ENCODE measurements at regions not wholly inside any gene's neighbourhood (a gene's known extent, or its start where the extent isn't known, plus 50 kb on each side); places are given as distances from the start of the nearest gene placed in this dataset.
"Not testable (repeated sequence)": the region's sequence is repeated elsewhere in the genome, so short reads cannot be mapped to it uniquely, and the experiment has no call there.

GRCh38 chr7:90067171-90067570, 87.1 kb upstream of the STEAP1 start:
- ATAC-seq (ENCODE audit: low read depth) (no peak), DNase-seq (ENCODE audit: low spot score) (no peak)
- H3K9me3 ChIP-seq (ENCODE audit: severe bottlenecking): no peaks in the 10 kb centered on the region
- no peak for TF ChIP-seq CTCF (IDR thresholded peaks at IDR 0.05; ENCODE audit: poor library complexity, severe bottlenecking)
- no peaks in the 10 kb centered on the region for H3K36me3 ChIP-seq (ENCODE audit: low read depth)
- no peaks in the 10 kb centered on the region for H3K4me1 ChIP-seq (ENCODE audit: insufficient read depth, poor library complexity, severe bottlenecking)
- H3K4me3 ChIP-seq (ENCODE audit: severe bottlenecking): no peak overlapping the region
- H3K27ac ChIP-seq (ENCODE audit: poor library complexity, severe bottlenecking): no peak overlapping the region
- no peaks in the 10 kb centered on the region for H3K27me3 ChIP-seq (ENCODE audit: insufficient read depth, poor library complexity, severe bottlenecking)

- not testable (repeated sequence) for H3K4me1 ChIP-seq (ENCODE audit: insufficient read depth, poor library complexity, severe bottlenecking); DNase-seq (ENCODE audit: low spot score); H3K36me3 ChIP-seq (ENCODE audit: low read depth); ATAC-seq (ENCODE audit: low read depth); H3K27me3 ChIP-seq (ENCODE audit: insufficient read depth, poor library complexity, severe bottlenecking); H3K4me3 ChIP-seq (ENCODE audit: severe bottlenecking); H3K27ac ChIP-seq (ENCODE audit: poor library complexity, severe bottlenecking); H3K9me3 ChIP-seq (ENCODE audit: severe bottlenecking)
Measured at GRCh38 chr7:90070238-90070637, 84.0 kb upstream of the STEAP1 start.

GRCh38 chr7:90078921-90079320, 75.3 kb upstream of the STEAP1 start:
- TF ChIP-seq CTCF (IDR thresholded peaks at IDR 0.05; ENCODE audit: poor library complexity, severe bottlenecking): no peak
- Histone ChIP-seq H3K36me3 (ENCODE audit: low read depth) (no peaks in the 10 kb centered on the region), H3K27me3 (ENCODE audit: insufficient read depth, poor library complexity, severe bottlenecking) (peaks cover 3% of the 10 kb centered on the region), H3K27ac (ENCODE audit: poor library complexity, severe bottlenecking) (no peak overlapping the region), H3K9me3 (ENCODE audit: severe bottlenecking) (no peaks in the 10 kb centered on the region), H3K4me1 (ENCODE audit: insufficient read depth, poor library complexity, severe bottlenecking) (no peaks in the 10 kb centered on the region), H3K4me3 (ENCODE audit: severe bottlenecking) (no peak overlapping the region)
- DNase-seq (ENCODE audit: low spot score): no peak
- no peak for ATAC-seq (ENCODE audit: low read depth)

- Histone ChIP-seq H3K4me1 (ENCODE audit: insufficient read depth, poor library complexity, severe bottlenecking) (no peaks in the 10 kb centered on the region), H3K4me3 (ENCODE audit: severe bottlenecking) (no peak overlapping the region), H3K27ac (ENCODE audit: poor library complexity, severe bottlenecking) (no peak overlapping the region), H3K36me3 (ENCODE audit: low read depth) (no peaks in the 10 kb centered on the region), H3K27me3 (ENCODE audit: insufficient read depth, poor library complexity, severe bottlenecking) (peaks cover 11% of the 10 kb centered on the region), H3K9me3 (ENCODE audit: severe bottlenecking) (no peaks in the 10 kb centered on the region)
- ATAC-seq (ENCODE audit: low read depth) (no peak), DNase-seq (ENCODE audit: low spot score) (no peak)
- TF ChIP-seq CTCF (IDR thresholded peaks at IDR 0.05; ENCODE audit: poor library complexity, severe bottlenecking): no peak
Measured at GRCh38 chr7:90081621-90082020, 72.6 kb upstream of the STEAP1 start.

- no peak for ATAC-seq (ENCODE audit: low read depth)
- TF ChIP-seq CTCF (IDR thresholded peaks at IDR 0.05; ENCODE audit: poor library complexity, severe bottlenecking): no peak
Measured at GRCh38 chr7:90092506-90092905, 61.8 kb upstream of the STEAP1 start.

More at GRCh38 chr7:90092506-90092905, 61.8 kb upstream of the STEAP1 start:
- Histone ChIP-seq H3K27me3 (ENCODE audit: insufficient read depth, poor library complexity, severe bottlenecking) (peaks cover 14% of the 10 kb centered on the region), H3K4me1 (ENCODE audit: insufficient read depth, poor library complexity, severe bottlenecking) (no peaks in the 10 kb centered on the region), H3K36me3 (ENCODE audit: low read depth) (no peaks in the 10 kb centered on the region), H3K4me3 (ENCODE audit: severe bottlenecking) (no peak overlapping the region), H3K9me3 (ENCODE audit: severe bottlenecking) (no peaks in the 10 kb centered on the region), H3K27ac (ENCODE audit: poor library complexity, severe bottlenecking) (no peak overlapping the region)
- no peak for DNase-seq (ENCODE audit: low spot score)

Data from RWPE2 (cell line).